ENCODE measurements at regions not wholly inside any gene's neighbourhood (a gene's known extent, or its start where the extent isn't known, plus 50 kb on each side); places are given as distances from the start of the nearest gene placed in this dataset.

- no peak for TF ChIP-seq FOXM1 (IDR thresholded peaks at IDR 0.05; ENCODE audit: low read depth, low read length)
- no peak for TF ChIP-seq CTCF (IDR thresholded peaks at IDR 0.05 in 2 of 3, conservative IDR thresholded peaks at IDR 0.05 in 1 of 3; ENCODE audit: control insufficient read depth in 2 of 3, extremely low read depth in 1 of 3, insufficient read depth in 1 of 3, low read depth in 3 of 3, low read length in 3 of 3)
Measured at GRCh38 chr2:39568561-39569006, 97.1 kb upstream of the TMEM178A start.
